ENCODE measurements at regions not wholly inside any gene's neighbourhood (a gene's known extent, or its start where the extent isn't known, plus 50 kb on each side); places are given as distances from the start of the nearest gene placed in this dataset.

- no peak for TF ChIP-seq CTCF (IDR thresholded peaks at IDR 0.05)
- no peak for TF ChIP-seq POLR2A (IDR thresholded peaks at IDR 0.05)
Measured at GRCh38 chr3:34920806-34921205, 718.5 kb upstream of the ARPP21 start.
